ENCODE measurements at regions not wholly inside any gene's neighbourhood (a gene's known extent, or its start where the extent isn't known, plus 50 kb on each side); places are given as distances from the start of the nearest gene placed in this dataset.

DNA sequence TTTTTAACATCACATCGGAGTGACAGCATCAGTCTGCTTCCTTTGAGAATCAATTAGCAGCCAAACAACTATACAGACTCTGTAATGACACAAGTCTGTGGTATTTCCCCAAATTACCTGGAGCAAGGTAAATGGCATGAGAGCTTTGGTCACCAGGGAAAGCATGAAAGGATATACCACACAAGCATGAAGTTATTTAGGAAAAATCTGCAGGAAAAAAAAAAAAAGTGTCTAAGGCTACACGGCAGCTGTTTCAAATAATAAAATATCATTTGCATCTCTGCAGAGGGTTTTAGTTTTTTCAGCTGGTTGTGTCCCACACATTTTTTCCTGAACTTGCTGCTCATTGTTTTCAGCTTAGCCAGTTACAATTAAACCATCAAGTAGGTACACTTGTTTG, 234.7 kb downstream of the TTLL7 start:
- intact Hi-C loops (cut with micrococcal nuclease) (no loop called here), dilution Hi-C loops (cut with HindIII; ENCODE audit: low sequenced_read_pairs, unreplicated experiment) (no loop called here), in situ Hi-C loops (cut with MboI; ENCODE audit: low sequenced_read_pairs) (no loop called here)
- ATAC-seq (ENCODE audit: low read depth) (no peak), DNase-seq (no peak)
- Histone ChIP-seq H2AK5ac (ENCODE audit: low read depth, low read length) (no peak overlapping the region), H3K27ac (ENCODE audit: insufficient read depth, low read length) (no peak overlapping the region), H3K4me3 (ENCODE audit: insufficient read depth, low read depth, low read length) (no peak overlapping the region), H2AFZ (replicated peaks; ENCODE audit: low read length, poor library complexity) (no peak overlapping the region), H2BK5ac (ENCODE audit: low read depth, low read length, poor library complexity, severe bottlenecking) (no peak overlapping the region), H3K23ac (ENCODE audit: low read depth, low read length) (no peak overlapping the region), H4K20me1 (ENCODE audit: insufficient read depth, low read length) (no peaks in the 10 kb centered on the region), H2BK15ac (ENCODE audit: low read depth, low read length) (no peak overlapping the region), H3K18ac (ENCODE audit: low read depth, low read length) (no peak overlapping the region), H3K56ac (ENCODE audit: extremely low read depth, insufficient read depth, low read length) (no peak overlapping the region), H2BK20ac (ENCODE audit: low read depth, low read length) (no peak overlapping the region), H3K9ac (ENCODE audit: low read depth, low read length) (no peak overlapping the region), H4K91ac (ENCODE audit: insufficient read depth, low read depth, low read length) (no peak overlapping the region), H3K4ac (ENCODE audit: low read depth, low read length) (no peak overlapping the region), H3K36me3 (ENCODE audit: control insufficient read depth, insufficient read depth, low read length) (no peaks in the 10 kb centered on the region), H3K4me1 (ENCODE audit: control insufficient read depth, insufficient read depth, low read length) (no peaks in the 10 kb centered on the region), H3K14ac (replicated peaks; ENCODE audit: low read depth, low read length) (no peak overlapping the region), H3K9me3 (ENCODE audit: control insufficient read depth, insufficient read depth, low read length) (no peaks in the 10 kb centered on the region), H3K9me1 (ENCODE audit: insufficient read depth, low read length) (no peaks in the 10 kb centered on the region), H3K4me2 (ENCODE audit: low read depth, low read length) (no peak overlapping the region), H4K5ac (ENCODE audit: low read depth, low read length) (no peak overlapping the region), H3K27me3 (ENCODE audit: control insufficient read depth, insufficient read depth, low read length) (0 out of 2 replicates have a peak, but pooled peaks cover 1% of the 10 kb centered on the region), H2AK9ac (replicated peaks; ENCODE audit: low read depth, low read length, poor library complexity) (no peak overlapping the region), H3K79me1 (ENCODE audit: low read depth in 1 of 2, low read length in 2 of 2) (no peaks in the 10 kb centered on the region), H4K8ac (ENCODE audit: low read depth in 2 of 2, low read length in 2 of 2) (no peak overlapping the region), H2BK120ac (ENCODE audit: low read depth, low read length) (no peak overlapping the region)
- ChIA-PET CTCF (interaction anchor here (0.7 kb wide), 1 partner anchor 180 kb away, joined by 3 read pairs; no protein-coding TSS in a partner anchor), POLR2A (ENCODE audit: unreplicated experiment) (no interaction called here)
- no CpG with 5 or more reads among the region's 2 CpGs for WGBS, 2 experiments (ENCODE audit: extremely low coverage in 2 of 2, insufficient read length in 1 of 2)
- TF ChIP-seq BHLHE40 (IDR thresholded peaks at IDR 0.05; ENCODE audit: low read depth, low read length) (no peak), RAD21 (IDR thresholded peaks at IDR 0.05; ENCODE audit: low read length) (no peak)
- BruUV-seq (replicated peaks): no TSS peak
